CD4-positive, alpha-beta T cell treated with Interleukin-6 at 100 ng/mL for 8 hours (primary cell): ENCODE measurements at regions not wholly inside any gene's neighbourhood (a gene's known extent, or its start where the extent isn't known, plus 50 kb on each side); places are given as distances from the start of the nearest gene placed in this dataset.
A peak's percentile ranks its signal among the peaks of the same experiment; 100 is the strongest.

Source experiments
- DNase-seq: peaks from one replicate; pipeline ENCODE4 v3.0.0-alpha.2; 2020; ENCODE audit warnings: mixed read lengths, low spot score

DNA sequence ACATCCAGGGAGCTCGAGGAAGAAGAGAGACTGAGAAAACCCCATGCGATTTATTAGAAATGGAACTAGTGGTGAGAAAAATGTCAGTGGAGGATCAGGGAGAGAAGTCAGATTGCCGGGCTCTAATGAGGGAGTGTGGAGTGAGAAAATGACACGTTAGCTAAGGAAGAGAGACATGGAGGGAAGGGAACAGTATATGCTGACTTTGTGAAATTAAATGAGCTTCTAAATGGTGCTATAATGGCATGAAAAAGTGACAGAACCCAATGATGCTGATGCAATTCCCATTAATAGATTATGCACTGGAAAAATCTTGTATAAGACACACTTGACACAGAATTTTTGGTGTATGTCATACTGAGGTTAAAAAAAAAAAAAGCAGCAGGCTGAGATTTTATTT is 112.6 kb downstream of the HSPH1 start:
- no peak for DNase-seq

DNA sequence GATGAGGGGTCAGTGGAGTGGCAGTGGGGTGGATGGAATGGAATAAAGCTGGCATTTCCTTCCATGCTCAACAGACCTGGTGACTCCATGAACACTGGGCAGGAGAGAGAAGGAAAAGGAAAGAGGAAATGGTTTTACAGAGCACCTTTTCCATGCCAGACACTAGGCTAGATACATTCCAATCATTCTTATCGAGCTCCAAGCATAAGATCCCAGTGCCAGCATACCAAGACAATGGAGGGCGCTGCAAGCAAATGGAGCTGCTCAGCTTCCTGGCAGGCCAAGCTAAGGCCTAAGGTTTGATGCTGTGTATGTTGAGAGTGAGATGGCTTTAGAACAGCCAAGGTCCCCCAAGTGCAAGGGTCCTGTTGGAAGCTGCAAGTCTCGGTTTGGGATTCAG is 113.2 kb downstream of the HSPH1 start:
- DNase-seq: no peak

- no peak for DNase-seq
Measured at GRCh38 chr13:31046711-31047279, 114.3 kb downstream of the TEX26 start.

- DNase-seq: peak; percentile 79
Measured at GRCh38 chr13:31045286-31046081, 113.0 kb downstream of the TEX26 start.

DNA sequence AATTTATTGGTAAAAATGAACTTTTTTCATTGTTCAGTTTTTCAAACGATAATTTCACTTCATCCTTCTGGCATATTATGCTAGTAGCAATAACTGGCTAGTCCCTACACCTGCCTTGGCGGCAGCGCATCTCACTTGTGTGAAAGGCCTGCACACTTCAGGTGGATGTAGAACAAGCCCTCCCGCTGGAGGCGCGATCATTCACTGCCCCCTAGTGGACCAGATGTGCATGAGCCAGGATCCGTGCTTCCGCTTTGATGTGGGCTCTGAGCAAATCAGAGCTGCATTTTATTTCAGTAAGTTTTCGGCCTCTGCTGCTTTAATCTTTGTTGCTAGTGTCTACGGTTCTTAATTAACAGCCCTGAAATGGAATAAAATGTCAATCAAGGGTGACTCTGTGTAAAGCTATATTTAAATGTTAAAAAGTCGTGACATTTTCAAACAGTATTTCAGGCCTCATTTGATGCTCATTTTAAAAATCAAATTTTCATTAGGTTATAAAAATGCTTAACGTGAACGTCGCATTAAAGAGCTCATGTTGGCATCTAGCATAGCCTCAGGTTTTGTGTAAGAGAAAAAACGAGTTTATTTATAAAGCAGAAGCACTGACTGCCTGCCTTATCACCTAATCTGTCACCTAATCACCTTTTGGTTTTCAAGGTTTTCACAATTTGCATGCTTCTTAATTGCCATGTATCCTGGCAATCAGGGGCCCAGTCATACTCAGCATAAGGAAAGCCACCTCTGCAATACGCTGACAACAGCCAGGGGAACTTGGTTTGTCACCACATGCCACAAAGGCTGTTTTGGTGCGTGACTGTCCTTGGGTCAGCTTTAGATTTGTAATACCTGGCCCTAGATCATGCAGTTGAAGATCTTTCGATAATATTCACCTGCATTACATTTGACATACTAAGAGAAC is 112.2 kb downstream of the TEX26 start:
- peak; percentile 84 for DNase-seq

GRCh38 chr13:31043957-31044356 is 111.5 kb downstream of the TEX26 start:
- DNase-seq: no peak

- no peak for DNase-seq
Measured at GRCh38 chr13:31042481-31043165, 110.2 kb downstream of the TEX26 start.

GRCh38 chr13:31042049-31042448 is 109.6 kb downstream of the TEX26 start:
- DNase-seq: no peak

- DNase-seq: peak; percentile 7
Measured at GRCh38 chr13:31038834-31039552, 106.5 kb downstream of the TEX26 start.

DNA sequence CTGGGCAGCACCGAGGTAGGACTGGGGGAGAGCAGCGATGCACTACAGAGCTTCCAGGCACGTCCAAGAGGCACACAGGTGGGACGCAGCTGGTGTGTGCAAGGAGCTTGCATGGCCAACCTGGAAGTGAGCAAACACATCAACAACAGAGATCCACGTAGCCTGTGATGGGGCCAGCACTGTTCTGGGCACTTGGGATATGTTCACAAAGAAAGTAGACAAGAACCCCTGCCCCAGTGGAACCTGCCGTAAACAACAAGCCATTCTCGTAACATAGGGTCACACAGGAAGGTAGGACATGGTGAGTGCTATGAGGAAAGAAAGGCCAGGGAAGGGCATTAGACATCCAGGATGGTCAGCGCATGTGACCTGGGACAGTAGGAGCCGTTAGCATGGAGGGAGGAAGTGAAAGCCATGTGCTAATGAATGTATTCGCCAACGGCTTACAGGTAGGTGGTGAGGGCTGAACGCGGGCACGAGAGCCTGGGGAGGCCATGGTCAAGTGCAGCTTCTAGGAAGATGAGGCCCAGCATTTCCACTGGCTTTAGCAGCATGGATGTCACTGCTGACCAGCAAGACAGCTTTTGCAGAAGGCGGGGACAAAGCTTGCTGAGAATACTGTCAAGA is 105.5 kb downstream of the TEX26 start:
- DNase-seq: no peak

- DNase-seq: no peak
Measured at GRCh38 chr13:31036731-31037695, 104.6 kb downstream of the TEX26 start.

- DNase-seq: no peak
Measured at GRCh38 chr13:31035185-31035965, 102.9 kb downstream of the TEX26 start.

- no peak for DNase-seq
Measured at GRCh38 chr13:31032528-31033113, 100.2 kb downstream of the TEX26 start.

DNA sequence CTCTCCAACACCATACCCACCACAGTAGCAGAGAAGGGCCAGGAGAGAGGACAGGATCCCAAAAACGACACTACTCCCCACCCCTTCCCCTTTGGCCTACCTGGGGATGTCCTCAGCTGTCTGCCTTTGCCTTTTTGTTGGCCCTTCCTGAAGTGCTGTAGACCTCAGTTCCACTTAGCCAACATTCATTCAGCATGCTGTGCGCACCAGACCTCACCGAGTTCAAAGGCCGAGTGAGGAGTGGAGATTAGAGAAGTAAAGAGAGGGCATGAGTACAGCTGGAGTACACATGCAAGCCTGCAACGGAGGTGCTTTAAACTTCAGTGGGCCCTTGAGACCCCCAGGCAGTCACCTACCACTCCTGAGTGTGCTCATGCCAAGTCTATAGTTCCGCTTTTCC is 99.0 kb downstream of the TEX26 start:
- DNase-seq: no peak

DNA sequence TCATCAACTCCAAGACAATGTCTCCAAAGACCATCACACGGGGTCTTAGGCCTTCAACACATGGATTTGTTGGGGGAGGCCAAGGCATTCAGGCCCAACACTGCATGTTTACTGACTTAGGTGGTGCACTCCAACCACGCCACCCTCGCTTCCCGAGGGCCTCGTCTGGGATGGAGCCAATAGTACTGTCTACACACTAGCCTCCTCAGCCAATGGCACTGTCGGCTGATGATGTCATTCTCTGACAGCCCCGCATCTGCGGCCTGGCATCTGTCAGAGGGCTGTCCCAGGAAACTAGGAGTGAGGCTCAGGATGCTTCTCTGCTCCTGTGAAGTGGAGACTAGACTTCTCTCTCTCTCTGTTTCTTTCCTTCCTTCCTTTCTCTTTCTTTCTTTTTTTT is 96.6 kb downstream of the TEX26 start:
- no peak for DNase-seq

DNA sequence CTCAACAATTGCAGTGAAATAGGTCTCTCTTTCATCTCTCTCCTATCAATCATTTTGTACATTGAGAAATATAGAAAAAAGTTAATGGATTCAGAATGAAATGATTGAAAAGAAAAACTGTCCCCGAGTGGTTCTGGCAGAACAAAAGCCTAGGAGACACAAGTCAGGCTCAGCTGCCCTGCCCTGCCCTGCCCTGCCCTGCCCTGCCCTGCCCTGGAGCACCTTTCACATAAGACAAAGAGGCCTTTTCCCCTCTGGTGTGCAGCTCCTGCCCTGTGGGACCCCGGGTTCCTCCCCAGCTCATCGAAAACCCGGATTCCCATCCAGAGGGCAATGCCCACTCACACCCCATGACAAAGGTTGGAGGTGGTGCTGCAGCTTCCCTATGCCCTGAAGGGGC is 94.7 kb downstream of the TEX26 start:
- no peak for DNase-seq
